ENCODE measurements at regions not wholly inside any gene's neighbourhood (a gene's known extent, or its start where the extent isn't known, plus 50 kb on each side); places are given as distances from the start of the nearest gene placed in this dataset.

DNA sequence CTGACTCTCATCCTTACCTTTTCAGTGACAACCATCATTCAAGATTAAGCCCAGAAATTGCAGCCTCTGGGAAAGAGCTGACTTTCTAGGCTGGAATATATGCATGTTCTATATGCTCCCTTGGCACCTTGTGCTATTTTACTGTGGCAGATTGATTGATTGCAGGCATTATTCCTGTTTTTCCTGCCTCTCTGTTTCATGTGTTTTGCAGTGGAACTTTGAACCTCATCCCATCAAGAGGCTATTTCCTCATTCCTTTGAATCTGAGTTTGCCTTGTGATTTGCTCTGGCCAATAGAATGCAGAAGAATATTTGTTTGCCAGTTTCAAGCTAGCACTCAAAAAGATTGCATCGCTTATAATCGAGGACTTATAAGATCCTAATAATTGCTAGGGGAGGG, 174.8 kb upstream of the DCN start:
- no peak for TF ChIP-seq CTCF (IDR thresholded peaks at IDR 0.05; ENCODE audit: borderline replicate concordance, extremely low read depth, low read length, poor library complexity, severe bottlenecking)
- no peak for TF ChIP-seq EZH2 (IDR thresholded peaks at IDR 0.05; ENCODE audit: borderline replicate concordance, low read depth, low read length, severe bottlenecking)
